Fibroblast of villous mesenchyme (primary cell): ENCODE measurements at regions not wholly inside any gene's neighbourhood (a gene's known extent, or its start where the extent isn't known, plus 50 kb on each side); places are given as distances from the start of the nearest gene placed in this dataset.

Experiments
- DNase-seq: peaks from one replicate; pipeline ENCODE4 v3.0.0-alpha.2; 2010; ENCODE audit warnings: low read depth
- H3K4me3 ChIP-seq: 2 replicates; pipeline ENCODE4 v1.5.1; 2011; ENCODE audit warnings: low read depth, mild to moderate bottlenecking, low read length
- TF ChIP-seq, protein P1 (sequence below): IDR thresholded peaks from 2 replicates; pipeline ENCODE4 v1.5.1; 2012; ENCODE audit warnings: low read depth, mild to moderate bottlenecking, low read length; ENCODE audit not compliant: insufficient read depth

DNA sequence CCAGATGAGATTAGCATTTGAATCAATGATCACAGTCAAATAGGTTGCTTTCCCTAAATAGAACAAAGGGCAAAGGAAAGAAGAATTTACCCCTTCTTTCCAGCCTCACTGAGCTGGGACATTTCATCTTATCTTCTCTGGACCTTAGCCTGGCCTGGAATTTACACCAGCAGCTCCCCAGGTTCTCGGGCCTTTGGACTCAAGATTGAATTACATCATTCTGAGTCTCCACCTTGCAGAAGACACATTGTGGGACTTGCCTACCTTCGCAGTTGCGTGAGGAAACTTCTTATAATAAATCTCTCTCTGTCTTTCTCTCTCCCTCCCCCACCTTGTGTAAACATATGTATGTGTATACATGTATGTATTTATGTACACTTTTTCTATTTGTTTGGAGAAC lies 732.4 kb downstream of the IPMK start:
- TF ChIP-seq, protein P1, sequence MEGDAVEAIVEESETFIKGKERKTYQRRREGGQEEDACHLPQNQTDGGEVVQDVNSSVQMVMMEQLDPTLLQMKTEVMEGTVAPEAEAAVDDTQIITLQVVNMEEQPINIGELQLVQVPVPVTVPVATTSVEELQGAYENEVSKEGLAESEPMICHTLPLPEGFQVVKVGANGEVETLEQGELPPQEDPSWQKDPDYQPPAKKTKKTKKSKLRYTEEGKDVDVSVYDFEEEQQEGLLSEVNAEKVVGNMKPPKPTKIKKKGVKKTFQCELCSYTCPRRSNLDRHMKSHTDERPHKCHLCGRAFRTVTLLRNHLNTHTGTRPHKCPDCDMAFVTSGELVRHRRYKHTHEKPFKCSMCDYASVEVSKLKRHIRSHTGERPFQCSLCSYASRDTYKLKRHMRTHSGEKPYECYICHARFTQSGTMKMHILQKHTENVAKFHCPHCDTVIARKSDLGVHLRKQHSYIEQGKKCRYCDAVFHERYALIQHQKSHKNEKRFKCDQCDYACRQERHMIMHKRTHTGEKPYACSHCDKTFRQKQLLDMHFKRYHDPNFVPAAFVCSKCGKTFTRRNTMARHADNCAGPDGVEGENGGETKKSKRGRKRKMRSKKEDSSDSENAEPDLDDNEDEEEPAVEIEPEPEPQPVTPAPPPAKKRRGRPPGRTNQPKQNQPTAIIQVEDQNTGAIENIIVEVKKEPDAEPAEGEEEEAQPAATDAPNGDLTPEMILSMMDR: no peak
- H3K4me3 ChIP-seq: no peak overlapping the region
- DNase-seq: no peak

- H3K4me3 ChIP-seq: no peak overlapping the region
- no peak for DNase-seq
- TF ChIP-seq, protein P1: no peak
Measured at GRCh38 chr10:57513637-57514036, 754.1 kb downstream of the IPMK start.

- no peak for DNase-seq
- H3K4me3 ChIP-seq: no peak overlapping the region
- TF ChIP-seq, protein P1: no peak
Measured at GRCh38 chr10:57507788-57508187, 759.9 kb downstream of the IPMK start.

- no peak for DNase-seq
- H3K4me3 ChIP-seq: no peak overlapping the region
- TF ChIP-seq, protein P1: no peak
Measured at GRCh38 chr10:57506414-57507094, 761.1 kb downstream of the IPMK start.

DNA sequence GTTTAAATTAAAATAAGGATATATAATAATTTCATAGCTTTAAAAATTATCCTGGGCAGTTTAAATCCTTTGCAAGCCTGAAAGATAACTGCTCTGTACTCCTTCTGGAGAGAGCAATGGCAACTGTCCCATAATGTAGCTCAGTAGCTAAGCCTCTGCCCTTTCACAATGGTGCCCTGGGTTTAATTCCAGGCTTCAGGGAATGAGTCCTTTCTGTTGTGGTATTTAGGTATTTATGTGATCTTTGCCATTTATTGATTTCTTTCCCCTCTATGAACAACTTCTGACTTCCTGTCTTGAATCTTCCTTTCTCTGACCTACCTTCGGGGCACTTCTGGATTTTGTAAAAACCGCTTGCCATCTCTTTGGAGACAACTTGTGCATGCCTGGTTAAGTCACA lies 773.2 kb downstream of the IPMK start:
- TF ChIP-seq, protein P1: no peak
- DNase-seq: no peak
- no peak overlapping the region for H3K4me3 ChIP-seq

DNA sequence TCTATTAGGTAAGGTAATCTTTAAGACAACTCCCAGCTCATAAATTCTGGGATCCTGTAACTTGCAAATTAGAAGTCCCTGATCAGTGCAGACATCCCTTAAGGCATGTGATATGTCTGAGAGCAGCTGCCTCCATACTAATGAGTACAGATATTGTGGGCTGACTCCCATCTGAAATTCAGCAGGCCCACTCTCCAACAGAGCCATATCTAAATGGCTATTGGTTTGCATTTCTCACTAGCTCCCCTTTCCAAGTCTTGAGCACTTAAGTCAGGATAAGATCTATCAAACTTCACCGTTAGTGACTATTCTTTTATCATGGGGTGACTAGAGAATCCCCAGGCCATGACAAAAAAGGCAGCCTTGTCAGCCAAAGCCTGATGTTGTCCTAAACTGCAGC lies 785.4 kb downstream of the IPMK start:
- no peak for DNase-seq
- TF ChIP-seq, protein P1: no peak
- no peak overlapping the region for H3K4me3 ChIP-seq

DNA sequence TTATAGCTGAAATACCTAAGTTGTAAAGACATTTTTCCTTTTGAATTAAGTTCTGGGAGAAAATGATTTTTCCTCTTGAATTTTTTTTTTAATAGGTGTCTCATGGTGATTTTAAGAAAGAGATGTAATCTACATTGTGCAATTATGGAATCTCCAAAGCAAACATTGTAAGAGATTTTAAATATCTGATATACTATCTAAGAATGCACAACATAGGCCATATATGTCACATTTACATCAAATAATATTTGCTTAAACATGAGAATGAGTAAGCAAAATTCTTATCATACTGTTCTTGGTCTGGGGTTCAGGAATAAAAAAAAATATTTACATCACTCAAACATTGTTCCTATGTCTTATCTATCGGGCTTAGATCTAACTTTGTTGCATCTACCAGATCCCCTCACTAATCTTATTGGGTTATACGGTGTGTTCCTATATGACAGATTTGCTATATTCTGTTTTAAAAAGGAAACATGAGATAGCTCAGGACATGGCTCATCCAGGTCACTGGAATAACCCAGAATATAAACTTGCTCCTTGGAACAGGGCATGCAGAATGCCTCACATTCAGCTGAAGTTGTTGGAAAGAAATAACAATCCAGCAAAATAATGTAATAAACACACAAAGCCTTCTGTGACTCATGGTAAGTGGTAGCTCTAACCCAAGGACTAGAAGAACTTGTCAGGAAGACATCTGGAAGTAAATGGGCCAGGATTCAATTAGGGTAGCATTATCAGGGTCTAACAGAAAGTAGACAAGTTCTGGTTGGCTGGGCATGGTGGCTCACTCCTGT lies 794.7 kb downstream of the IPMK start:
- TF ChIP-seq, protein P1: no peak
- no peak for DNase-seq
- no peak overlapping the region for H3K4me3 ChIP-seq
